HepG2 (cell line): ENCODE measurements at regions not wholly inside any gene's neighbourhood (a gene's known extent, or its start where the extent isn't known, plus 50 kb on each side); places are given as distances from the start of the nearest gene placed in this dataset.

Source experiments
- ARHGAP35 ChIP-seq: sonication (generic); formaldehyde crosslinking; IDR thresholded peaks from 2 replicates; pipeline ENCODE4 v1.9.0; 2022; ENCODE audit warnings: mild to moderate bottlenecking, inconsistent platforms, moderate library complexity, missing genetic modification reagents, borderline replicate concordance
- ASH2L ChIP-seq: fragments of 300-600, 200-600 bp; sonication (generic); IDR thresholded peaks from 2 replicates; pipeline ENCODE4 v1.7.0; 2017; ENCODE audit warnings: low read depth, mild to moderate bottlenecking, moderate library complexity, mixed read lengths, low read length; ENCODE audit not compliant: insufficient read length
- BORCS8-MEF2B ChIP-seq: sonication (generic); formaldehyde crosslinking; IDR thresholded peaks from 2 replicates; pipeline ENCODE4 v1.8.0; 2022; ENCODE audit warnings: mild to moderate bottlenecking, missing genetic modification reagents
- CBX2 ChIP-seq, 2 experiments: fragments of 200-600 bp in 1 of 2; sonication (generic); formaldehyde crosslinking in 1 of 2; IDR thresholded peaks; 2 replicates each; pipeline versions ENCODE4 v1.7.0 to v1.8.1; 2018 to 2022; ENCODE audit warnings: low read depth in 2 of 2, low read length in 1 of 2, mild to moderate bottlenecking in 1 of 2, missing genetic modification reagents in 1 of 2
- CEBPB ChIP-seq: IDR thresholded peaks from 2 replicates; pipeline ENCODE4 v1.6.1; 2011; ENCODE audit warnings: low read depth, low read length, improper control_type of control experiment, borderline replicate concordance
- DMAP1 ChIP-seq: IDR thresholded peaks from 2 replicates; pipeline ENCODE4 v1.6.1; 2016
- EHMT2 ChIP-seq: fragments of 200-600 bp; sonication (generic); IDR thresholded peaks from 2 replicates; pipeline ENCODE4 v1.7.0; 2017; ENCODE audit warnings: antibody characterized with exemption, low read depth, low read length, borderline replicate concordance
- FOXJ3 ChIP-seq: sonication (generic); formaldehyde crosslinking; IDR thresholded peaks from 2 replicates; pipeline ENCODE4 v1.4.0; 2020; ENCODE audit warnings: missing genetic modification reagents, mild to moderate bottlenecking, borderline replicate concordance
- KDM1A ChIP-seq: IDR thresholded peaks from 2 replicates; pipeline ENCODE4 v1.6.1; 2016; ENCODE audit warnings: missing compliant biosample characterization
- MAZ ChIP-seq, 2 experiments: sonication (generic) in 1 of 2; formaldehyde crosslinking in 1 of 2; IDR thresholded peaks; 2 replicates each; pipeline versions ENCODE4 v1.5.0 to v1.6.1; 2012 to 2020; ENCODE audit warnings: low read depth in 2 of 2, mild to moderate bottlenecking in 2 of 2, borderline replicate concordance in 1 of 2, improper control_type of control experiment in 1 of 2, low read length in 1 of 2, missing genetic modification reagents in 1 of 2, moderate library complexity in 1 of 2
- MEIS1 ChIP-seq: sonication (generic); formaldehyde crosslinking; IDR thresholded peaks from 2 replicates; pipeline ENCODE4 v1.9.0; 2021; ENCODE audit warnings: mild to moderate bottlenecking, missing genetic modification reagents, moderate library complexity, borderline replicate concordance
- NCOA5 ChIP-seq: sonication (generic); formaldehyde crosslinking; IDR thresholded peaks from 2 replicates; pipeline ENCODE4 v1.4.0; 2020; ENCODE audit warnings: missing genetic modification reagents
- PCBP2 ChIP-seq: fragments of 200-400 bp; formaldehyde crosslinking; optimal IDR thresholded peaks from 2 replicates; pipeline ENCODE3; 2018; ENCODE audit warnings: low read length, low read depth; ENCODE audit not compliant: poor library complexity, severe bottlenecking
- RCOR2 ChIP-seq: IDR thresholded peaks from 2 replicates; pipeline ENCODE4 v1.6.1; 2016; ENCODE audit warnings: missing biosample characterization, missing genetic modification reagents
- ZFP82 ChIP-seq: sonication (generic); formaldehyde crosslinking; IDR thresholded peaks from 2 replicates; pipeline ENCODE4 v1.5.1; 2020; ENCODE audit warnings: mild to moderate bottlenecking, missing genetic modification reagents, borderline replicate concordance
- ZNF143 ChIP-seq: sonication (generic); formaldehyde crosslinking; IDR thresholded peaks from 2 replicates; pipeline ENCODE4 v1.4.0; 2020; ENCODE audit warnings: missing genetic modification reagents
- ZNF24 ChIP-seq: fragments of 450-650 bp; IDR thresholded peaks from 2 replicates; pipeline ENCODE4 v1.6.1; 2017; ENCODE audit warnings: antibody characterized with exemption, mild to moderate bottlenecking
- ZNF839 ChIP-seq: sonication (generic); formaldehyde crosslinking; IDR thresholded peaks from 2 replicates; pipeline ENCODE4 v1.4.0; 2020; ENCODE audit warnings: missing genetic modification reagents, mild to moderate bottlenecking, borderline replicate concordance
- TF ChIP-seq, protein P1 (sequence below): sonication (generic); formaldehyde crosslinking; conservative IDR thresholded peaks from 2 replicates; pipeline ENCODE4 v1.4.0; 2020; ENCODE audit warnings: missing genetic modification reagents
- TF ChIP-seq, protein P2 (sequence below): fragments of 450-650 bp; IDR thresholded peaks from 2 replicates; pipeline ENCODE4 v1.6.1; 2017
- TF ChIP-seq, protein P3 (sequence below): sonication (generic); formaldehyde crosslinking; IDR thresholded peaks from 2 replicates; pipeline ENCODE4 v1.5.0; 2020; ENCODE audit warnings: missing genetic modification reagents, mild to moderate bottlenecking, borderline replicate concordance
- TF ChIP-seq, protein P4 (sequence below): sonication (generic); formaldehyde crosslinking; IDR thresholded peaks from 2 replicates; pipeline ENCODE4 v1.8.0; 2022; ENCODE audit warnings: missing genetic modification reagents, mild to moderate bottlenecking, borderline replicate concordance
- TF ChIP-seq, protein P5 (sequence below): sonication (generic); formaldehyde crosslinking; IDR thresholded peaks from 2 replicates; pipeline ENCODE4 v1.8.1; 2023; ENCODE audit warnings: missing genetic modification reagents, mild to moderate bottlenecking, borderline replicate concordance

DNA sequence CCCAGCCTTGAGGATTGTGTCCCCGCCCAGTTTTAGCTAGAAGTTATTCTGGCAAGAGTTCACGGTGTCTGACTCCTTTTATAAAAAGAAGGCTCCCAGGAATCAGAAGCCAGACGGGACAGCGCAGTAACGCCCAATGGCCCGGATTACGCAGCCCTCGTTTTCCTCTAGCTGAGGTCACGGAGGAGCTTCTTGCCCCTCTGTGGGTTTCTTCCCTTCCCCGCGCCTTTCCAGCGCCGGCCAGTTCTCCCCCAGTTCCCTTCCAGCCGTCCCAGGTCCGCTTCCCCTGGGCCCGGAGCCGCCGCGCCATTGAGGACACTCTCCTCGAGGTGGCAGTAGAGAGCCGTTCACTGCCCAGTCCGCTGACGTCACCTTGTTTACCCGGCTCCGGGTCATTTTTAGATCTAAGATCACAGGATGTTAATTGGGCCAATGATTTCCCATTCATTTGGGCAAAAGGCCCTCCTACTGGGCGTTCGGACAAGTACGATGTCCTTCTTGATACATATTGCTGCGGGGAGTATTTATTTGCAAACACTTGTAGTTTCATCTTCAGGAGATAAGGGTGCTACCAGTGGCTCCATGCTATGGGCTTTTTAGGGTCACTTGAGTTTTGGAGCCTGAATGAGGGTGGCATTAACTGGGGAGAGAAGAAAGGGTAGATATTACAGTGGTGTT, 81.5 kb upstream of the PPM1B start (continued):
- TF ChIP-seq ZFP82 (CRISPR knock-in tag) (0 out of 2 replicates have a peak, but pooled peaks have one; percentile 44), EHMT2 (no peak), PCBP2 (no peak), BORCS8-MEF2B (no peak), ASH2L (peak; percentile 85), DMAP1 (CRISPR knock-in tag) (0 out of 2 replicates have a peak, but pooled peaks have one; percentile 36), ZNF143 (no peak), NCOA5 (CRISPR knock-in tag) (no peak), CEBPB (no peak), ARHGAP35 (no peak), MEIS1 (CRISPR knock-in tag) (peak; percentile 65; the same call in 1 of the 2 replicates), RCOR2 (CRISPR knock-in tag) (peak; percentile 29; the same call in 1 of the 2 replicates), ZNF24 (no peak), ZNF839 (no peak), CBX2 (IDR thresholded peaks at IDR 0.05; ENCODE audit: low read depth, low read length) (no peak), CBX2 (CRISPR knock-in tag; IDR thresholded peaks at IDR 0.05; ENCODE audit: low read depth) (peak; percentile 46; the same call in 1 of the 2 replicates), MAZ (IDR thresholded peaks at IDR 0.05; ENCODE audit: borderline replicate concordance, low read depth, low read length) (no peak), MAZ (CRISPR knock-in tag; IDR thresholded peaks at IDR 0.05; ENCODE audit: low read depth) (peak; percentile 18; the same call in 1 of the 2 replicates), FOXJ3 (CRISPR knock-in tag) (peak; percentile 96), KDM1A (CRISPR knock-in tag) (peak; percentile 53; the same call in 1 of the 2 replicates)
- TF ChIP-seq, protein P1, sequence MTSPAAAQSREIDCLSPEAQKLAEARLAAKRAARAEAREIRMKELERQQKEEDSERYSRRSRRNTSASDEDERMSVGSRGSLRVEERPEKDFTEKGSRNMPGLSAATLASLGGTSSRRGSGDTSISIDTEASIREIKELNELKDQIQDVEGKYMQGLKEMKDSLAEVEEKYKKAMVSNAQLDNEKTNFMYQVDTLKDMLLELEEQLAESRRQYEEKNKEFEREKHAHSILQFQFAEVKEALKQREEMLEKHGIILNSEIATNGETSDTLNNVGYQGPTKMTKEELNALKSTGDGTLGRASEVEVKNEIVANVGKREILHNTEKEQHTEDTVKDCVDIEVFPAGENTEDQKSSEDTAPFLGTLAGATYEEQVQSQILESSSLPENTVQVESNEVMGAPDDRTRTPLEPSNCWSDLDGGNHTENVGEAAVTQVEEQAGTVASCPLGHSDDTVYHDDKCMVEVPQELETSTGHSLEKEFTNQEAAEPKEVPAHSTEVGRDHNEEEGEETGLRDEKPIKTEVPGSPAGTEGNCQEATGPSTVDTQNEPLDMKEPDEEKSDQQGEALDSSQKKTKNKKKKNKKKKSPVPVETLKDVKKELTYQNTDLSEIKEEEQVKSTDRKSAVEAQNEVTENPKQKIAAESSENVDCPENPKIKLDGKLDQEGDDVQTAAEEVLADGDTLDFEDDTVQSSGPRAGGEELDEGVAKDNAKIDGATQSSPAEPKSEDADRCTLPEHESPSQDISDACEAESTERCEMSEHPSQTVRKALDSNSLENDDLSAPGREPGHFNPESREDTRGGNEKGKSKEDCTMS (CRISPR knock-in tag) = no peak
- TF ChIP-seq, protein P2, sequence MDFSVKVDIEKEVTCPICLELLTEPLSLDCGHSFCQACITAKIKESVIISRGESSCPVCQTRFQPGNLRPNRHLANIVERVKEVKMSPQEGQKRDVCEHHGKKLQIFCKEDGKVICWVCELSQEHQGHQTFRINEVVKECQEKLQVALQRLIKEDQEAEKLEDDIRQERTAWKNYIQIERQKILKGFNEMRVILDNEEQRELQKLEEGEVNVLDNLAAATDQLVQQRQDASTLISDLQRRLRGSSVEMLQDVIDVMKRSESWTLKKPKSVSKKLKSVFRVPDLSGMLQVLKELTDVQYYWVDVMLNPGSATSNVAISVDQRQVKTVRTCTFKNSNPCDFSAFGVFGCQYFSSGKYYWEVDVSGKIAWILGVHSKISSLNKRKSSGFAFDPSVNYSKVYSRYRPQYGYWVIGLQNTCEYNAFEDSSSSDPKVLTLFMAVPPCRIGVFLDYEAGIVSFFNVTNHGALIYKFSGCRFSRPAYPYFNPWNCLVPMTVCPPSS = no peak
- TF ChIP-seq, protein P3, sequence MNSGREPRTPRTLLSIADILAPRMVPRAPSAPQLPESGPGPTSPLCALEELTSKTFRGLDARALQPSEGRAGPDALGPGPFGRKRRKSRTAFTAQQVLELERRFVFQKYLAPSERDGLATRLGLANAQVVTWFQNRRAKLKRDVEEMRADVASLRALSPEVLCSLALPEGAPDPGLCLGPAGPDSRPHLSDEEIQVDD (CRISPR knock-in tag) = no peak
- TF ChIP-seq, protein P4, sequence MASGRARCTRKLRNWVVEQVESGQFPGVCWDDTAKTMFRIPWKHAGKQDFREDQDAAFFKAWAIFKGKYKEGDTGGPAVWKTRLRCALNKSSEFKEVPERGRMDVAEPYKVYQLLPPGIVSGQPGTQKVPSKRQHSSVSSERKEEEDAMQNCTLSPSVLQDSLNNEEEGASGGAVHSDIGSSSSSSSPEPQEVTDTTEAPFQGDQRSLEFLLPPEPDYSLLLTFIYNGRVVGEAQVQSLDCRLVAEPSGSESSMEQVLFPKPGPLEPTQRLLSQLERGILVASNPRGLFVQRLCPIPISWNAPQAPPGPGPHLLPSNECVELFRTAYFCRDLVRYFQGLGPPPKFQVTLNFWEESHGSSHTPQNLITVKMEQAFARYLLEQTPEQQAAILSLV = 0 out of 2 replicates have a peak, but pooled peaks have one; percentile 3
- TF ChIP-seq, protein P5, sequence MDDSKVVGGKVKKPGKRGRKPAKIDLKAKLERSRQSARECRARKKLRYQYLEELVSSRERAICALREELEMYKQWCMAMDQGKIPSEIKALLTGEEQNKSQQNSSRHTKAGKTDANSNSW = no peak
